GM12891 (cell line): ENCODE measurements at regions not wholly inside any gene's neighbourhood (a gene's known extent, or its start where the extent isn't known, plus 50 kb on each side); places are given as distances from the start of the nearest gene placed in this dataset.
A peak's percentile ranks its signal among the peaks of the same experiment; 100 is the strongest.

Source experiments
- DNase-seq: peaks from one replicate; pipeline ENCODE4 v3.0.0; 2011; ENCODE audit warnings: low spot score; ENCODE audit not compliant: insufficient read length
- FAIRE-seq: peaks from 2 replicates; lab custom pipeline; 2011; peaks lifted over from hg19 to GRCh38; lab: Jason Lieb, UNC
- PAX5 ChIP-seq: IDR thresholded peaks from 2 replicates; pipeline ENCODE4 v1.6.1; 2011; ENCODE audit warnings: low read length, moderate library complexity, mild to moderate bottlenecking; ENCODE audit not compliant: insufficient read depth, severe bottlenecking
- POLR2A ChIP-seq: IDR thresholded peaks from 2 replicates; pipeline ENCODE4 v1.6.1; 2011; ENCODE audit warnings: low read depth, low read length, control low read depth
- POLR2AphosphoS5 ChIP-seq: IDR thresholded peaks from 2 replicates; pipeline ENCODE4 v1.6.1; 2011; ENCODE audit warnings: low read depth, low read length, control low read depth
- POU2F2 ChIP-seq: IDR thresholded peaks from 2 replicates; pipeline ENCODE4 v1.6.1; 2011; ENCODE audit warnings: low read depth, mild to moderate bottlenecking, control low read depth, low read length, moderate library complexity
- SPI1 ChIP-seq: IDR thresholded peaks from 2 replicates; pipeline ENCODE4 v1.6.1; 2011; ENCODE audit warnings: low read depth, low read length, control low read depth
- TAF1 ChIP-seq: IDR thresholded peaks from 2 replicates; pipeline ENCODE4 v1.6.1; 2011; ENCODE audit warnings: low read depth, low read length, control low read depth

DNA sequence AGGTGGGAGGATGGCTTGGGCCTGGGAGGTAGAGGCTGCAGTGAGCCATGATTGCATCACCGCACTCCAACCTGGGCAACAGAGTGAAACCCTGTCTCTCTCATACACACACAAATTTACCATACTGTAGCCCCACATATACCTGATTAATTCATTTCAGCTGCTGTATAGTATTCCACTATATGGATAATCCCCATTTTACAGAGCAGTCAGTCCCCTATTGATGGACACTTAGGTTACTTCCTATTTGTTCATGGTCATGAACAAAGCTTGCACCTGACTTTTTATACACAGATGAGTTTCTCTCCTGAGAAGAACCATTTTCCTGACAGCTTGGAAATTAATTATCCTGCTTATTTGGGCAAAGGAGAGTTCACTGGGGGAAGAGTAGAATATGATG, 59.2 kb downstream of the EMX2 start:
- DNase-seq (no peak), FAIRE-seq (no peak)
- TF ChIP-seq PAX5 (no peak), SPI1 (no peak), TAF1 (no peak), POU2F2 (no peak), POLR2A (no peak), POLR2AphosphoS5 (no peak)

DNA sequence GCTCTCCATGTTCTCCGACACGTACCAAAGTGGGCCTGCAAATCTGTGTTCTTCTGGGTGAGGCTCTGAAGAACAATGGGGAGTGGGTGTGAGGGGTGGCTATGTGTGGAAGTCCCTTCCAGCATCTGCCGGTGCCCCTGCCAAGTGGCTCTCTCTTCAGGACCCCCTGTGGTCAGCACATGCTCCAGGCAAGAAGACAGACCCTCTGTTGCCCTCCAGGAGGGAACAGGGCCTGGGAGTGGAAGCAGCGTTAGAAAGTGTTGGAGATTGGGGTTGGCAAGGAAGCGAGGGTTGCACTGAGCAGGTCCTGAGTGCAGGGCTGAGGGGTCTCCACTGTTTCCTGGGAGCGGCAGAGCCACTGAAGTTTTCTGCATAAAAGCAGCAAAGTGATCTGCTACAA, 60.5 kb downstream of the EMX2 start:
- FAIRE-seq (no peak), DNase-seq (no peak)
- TF ChIP-seq POLR2A (no peak), TAF1 (no peak)

DNA sequence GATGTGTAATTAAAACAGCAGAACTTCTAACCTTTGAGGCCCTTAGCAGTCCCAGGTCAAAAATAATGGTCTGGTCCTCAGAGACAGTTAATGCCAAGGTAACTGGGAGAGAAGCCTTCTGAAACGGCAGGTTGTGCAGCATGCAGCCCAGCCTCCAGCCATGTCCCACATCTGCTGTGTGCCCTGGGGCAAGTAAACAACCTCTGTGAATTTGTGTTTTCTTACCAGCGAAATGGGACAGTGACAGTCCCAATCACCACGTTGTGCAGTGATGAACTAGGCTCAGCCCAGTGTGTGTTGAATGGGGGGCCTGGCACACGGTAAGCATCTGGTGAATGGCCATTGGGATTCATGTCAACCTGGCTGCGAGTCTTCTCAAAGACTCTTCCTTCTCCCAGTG, 61.2 kb downstream of the EMX2 start:
- no peak for TF ChIP-seq SPI1
- TF ChIP-seq POU2F2, result no peak
- no peak for TF ChIP-seq PAX5
- TF ChIP-seq POLR2AphosphoS5, result no peak
- TF ChIP-seq POLR2A, result no peak
- TF ChIP-seq TAF1, result no peak
- DNase-seq, result no peak
- FAIRE-seq, result no peak

DNA sequence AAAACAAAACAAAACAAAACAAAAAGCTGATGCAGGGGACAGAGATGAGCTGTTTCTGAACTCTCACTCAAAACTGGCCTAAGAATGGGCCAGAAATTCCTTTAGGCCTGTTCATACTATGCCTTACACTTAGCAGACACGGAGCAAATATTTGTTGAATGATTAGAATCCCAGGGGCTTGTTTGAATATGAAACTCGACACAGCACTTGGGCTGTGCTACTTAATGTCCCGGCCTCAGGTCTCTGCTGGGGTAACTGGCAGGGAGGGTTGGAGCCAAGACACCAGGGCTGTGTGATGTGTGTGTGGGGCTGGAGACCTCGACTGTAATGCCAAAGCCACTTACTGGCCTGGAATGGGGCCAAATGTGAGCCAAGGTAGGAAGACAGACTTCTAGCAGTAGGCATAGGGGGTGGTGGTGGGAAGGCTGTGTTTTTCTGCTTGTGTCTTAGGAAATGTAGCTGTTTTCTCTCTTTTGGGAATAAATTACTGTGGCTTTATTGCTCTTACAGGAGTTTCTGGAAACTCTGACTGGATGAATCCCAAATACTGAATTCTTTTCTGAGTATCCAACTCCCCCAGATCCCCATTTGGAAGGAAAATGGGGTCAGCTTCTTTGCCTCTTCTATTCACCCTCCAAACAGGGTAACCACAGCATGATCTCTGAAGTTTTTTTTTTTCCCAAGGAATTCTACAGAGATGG, 66.7 kb downstream of the EMX2 start:
- FAIRE-seq (no peak), DNase-seq (no peak)
- TF ChIP-seq TAF1 (no peak), PAX5 (no peak), POLR2A (no peak), POLR2AphosphoS5 (no peak), POU2F2 (no peak), SPI1 (no peak)

DNA sequence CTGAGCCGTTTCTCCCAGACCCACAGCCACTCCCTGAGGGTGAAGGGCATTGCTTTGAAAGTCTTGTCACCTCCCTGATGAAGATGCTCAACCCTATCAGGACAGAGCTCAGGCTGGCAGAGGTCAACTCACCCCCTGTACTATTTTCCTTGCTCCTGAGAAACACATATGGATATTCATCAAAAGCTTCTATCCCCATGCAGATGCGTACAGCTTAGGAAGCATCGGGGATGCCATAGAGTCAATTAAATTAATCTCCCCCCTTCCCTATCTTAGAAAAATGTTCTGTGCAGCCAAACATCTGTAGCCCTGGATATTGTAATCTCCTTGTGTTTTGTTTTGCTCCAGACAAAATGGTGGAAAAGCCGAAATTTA, 67.2 kb downstream of the EMX2 start:
- DNase-seq (no peak), FAIRE-seq (no peak)
- TF ChIP-seq POU2F2 (no peak), SPI1 (no peak), PAX5 (no peak), POLR2A (no peak)

DNA sequence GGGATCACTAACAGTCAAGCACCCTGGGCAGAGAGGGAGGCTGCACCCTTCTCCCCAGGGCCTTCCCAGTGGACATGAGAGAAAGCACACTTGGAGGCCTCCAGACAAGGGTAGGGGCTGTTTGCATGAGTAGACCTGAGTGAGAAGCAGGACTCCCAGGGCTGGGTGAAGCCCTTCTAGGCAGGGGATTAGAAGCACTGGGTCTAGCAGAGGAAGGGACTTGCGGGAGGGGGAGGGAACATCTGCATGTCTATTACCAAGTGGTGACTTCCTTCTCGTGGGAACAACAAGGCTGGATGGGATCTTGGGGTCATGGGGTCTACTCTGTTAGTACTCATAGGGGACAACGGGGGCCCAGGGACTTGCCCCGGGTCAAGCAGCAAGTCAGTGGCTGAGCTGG, 67.8 kb downstream of the EMX2 start:
- no peak for TF ChIP-seq PAX5
- TF ChIP-seq POU2F2, result no peak
- TF ChIP-seq POLR2AphosphoS5, result no peak
- TF ChIP-seq SPI1, result no peak
- no peak for TF ChIP-seq POLR2A
- TF ChIP-seq TAF1, result no peak

DNA sequence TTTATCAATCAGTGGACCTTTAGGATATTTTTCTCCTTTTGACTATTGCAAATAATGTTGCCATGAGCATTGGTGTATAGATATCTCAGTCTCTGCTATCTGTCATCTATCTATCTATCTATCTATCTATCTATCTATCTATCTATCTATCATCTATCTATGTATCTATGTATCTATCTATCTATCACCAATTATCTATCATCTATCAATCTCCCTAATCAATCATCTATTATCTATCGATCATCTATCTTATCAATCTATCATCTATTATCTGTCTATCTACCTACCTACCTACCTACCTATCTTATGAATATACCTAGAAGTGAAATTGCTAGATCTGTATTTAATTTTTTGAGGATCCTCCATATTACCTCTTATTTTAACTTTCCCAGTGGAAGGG, 69.6 kb downstream of the EMX2 start:
- no peak for TF ChIP-seq SPI1
- no peak for TF ChIP-seq POU2F2
- no peak for TF ChIP-seq POLR2AphosphoS5
- no peak for TF ChIP-seq PAX5
- no peak for DNase-seq
- no peak for FAIRE-seq

More for the DNA sequence above, 67.8 kb downstream of the EMX2 start:
- FAIRE-seq, result no peak
- no peak for DNase-seq

DNA sequence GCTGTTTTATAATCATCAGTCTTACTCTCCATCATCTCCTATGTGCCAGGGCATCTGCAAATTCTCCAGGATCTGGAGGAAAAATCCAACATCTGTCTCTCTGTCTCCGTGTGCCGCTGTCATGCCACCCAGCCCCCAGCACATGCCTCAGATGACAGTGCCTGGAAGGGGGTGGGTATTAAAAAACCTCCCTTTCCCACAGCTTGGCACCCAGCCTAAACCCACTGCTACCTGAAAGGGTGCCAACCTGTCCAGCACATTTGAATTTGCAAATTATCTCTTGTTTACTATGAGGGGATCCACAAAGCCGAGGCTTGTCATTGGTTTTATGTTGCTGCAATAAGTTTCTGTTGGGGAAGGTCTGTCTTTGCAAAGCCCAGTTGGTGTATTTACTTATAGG, 73.1 kb downstream of the EMX2 start:
- no peak for TF ChIP-seq TAF1
- TF ChIP-seq POLR2A, result no peak
- TF ChIP-seq POU2F2, result no peak
- no peak for TF ChIP-seq PAX5
- TF ChIP-seq POLR2AphosphoS5, result no peak
- TF ChIP-seq SPI1, result no peak
- DNase-seq (no peak), FAIRE-seq (no peak)

DNA sequence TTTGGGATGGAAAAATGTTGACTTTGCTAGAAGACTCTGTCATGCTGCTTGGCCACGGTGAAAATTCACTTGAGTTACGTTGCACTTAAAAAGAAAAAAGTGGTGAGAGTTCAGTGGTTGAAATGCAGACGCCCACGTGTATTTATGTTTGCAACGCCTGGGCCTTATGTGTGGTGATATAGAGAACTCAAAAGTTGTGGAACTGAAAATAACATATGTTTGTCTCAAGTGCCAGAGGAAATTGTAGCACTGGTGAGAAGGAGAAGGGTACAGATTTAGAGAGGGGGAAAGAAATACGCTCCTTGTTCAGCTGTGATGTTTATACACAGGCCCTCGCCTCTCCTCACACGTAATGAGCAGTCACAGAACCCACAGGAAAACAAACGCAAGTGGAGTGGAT, 73.6 kb downstream of the EMX2 start:
- no peak for FAIRE-seq
- TF ChIP-seq SPI1 (peak; percentile 61), POU2F2 (no peak), TAF1 (no peak)
- DNase-seq, result peak; percentile 14

DNA sequence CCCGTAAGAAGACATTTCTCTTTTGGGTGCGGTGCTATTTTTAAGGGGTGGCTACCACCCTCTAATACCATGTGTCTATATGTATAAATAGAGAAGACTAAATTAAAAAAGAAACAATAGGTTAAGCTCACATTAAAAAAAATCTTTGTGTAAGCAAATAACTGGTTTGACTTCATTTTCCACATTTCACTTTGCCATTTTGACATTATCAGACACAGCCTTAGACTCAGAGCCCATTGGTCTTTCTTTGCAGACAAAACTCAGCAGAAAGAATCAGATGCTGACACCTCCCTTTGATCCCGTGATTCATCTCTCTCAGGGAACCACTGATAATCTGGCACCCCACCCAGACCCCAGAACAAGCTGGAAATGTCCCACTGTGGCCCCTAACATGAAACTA, 74.5 kb downstream of the EMX2 start:
- no peak for DNase-seq
- TF ChIP-seq POU2F2 (no peak), POLR2AphosphoS5 (no peak), SPI1 (no peak), POLR2A (no peak), TAF1 (no peak), PAX5 (no peak)
- no peak for FAIRE-seq

DNA sequence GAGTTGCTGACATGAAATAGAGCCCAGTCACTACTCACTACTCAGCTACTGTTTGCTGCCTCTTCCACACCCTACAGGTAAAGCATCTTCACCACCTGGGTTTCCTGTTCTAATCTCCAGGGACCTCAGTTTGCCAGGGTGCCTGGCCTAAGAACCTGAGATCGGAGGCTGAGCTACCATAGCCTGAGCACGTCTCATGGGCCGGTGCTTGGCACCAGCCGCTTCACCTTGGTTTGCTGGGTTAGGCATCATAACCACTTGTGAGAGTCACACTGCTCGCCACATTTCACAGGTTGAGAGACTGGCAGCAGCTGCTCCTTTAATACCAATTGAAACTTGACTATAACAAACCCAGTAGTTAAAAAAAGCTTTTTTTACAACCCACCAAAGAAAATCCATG, 75.1 kb downstream of the EMX2 start:
- DNase-seq (no peak), FAIRE-seq (no peak)
- TF ChIP-seq POLR2AphosphoS5 (no peak), POLR2A (no peak)

DNA sequence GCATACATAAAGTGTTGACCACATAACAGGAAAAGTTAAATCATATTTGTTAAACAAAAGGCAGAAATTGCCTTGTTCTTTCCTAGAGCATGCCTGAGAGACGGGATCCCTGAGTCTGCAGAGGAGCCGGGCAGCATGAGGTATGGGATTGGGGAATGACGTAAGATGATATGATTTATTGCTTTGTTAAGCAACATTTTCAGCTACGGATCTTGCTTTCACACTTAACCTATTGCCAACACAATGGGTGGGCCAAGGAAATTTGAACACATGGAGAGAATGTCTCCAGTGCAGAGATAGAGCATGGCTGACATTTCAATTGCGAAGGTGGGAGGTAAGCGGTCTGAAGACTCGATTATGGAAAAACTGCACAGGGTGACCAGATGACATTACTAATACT, 76.7 kb downstream of the EMX2 start:
- no peak for FAIRE-seq
- DNase-seq, result no peak
- TF ChIP-seq PAX5 (no peak), POLR2A (no peak), TAF1 (no peak), POU2F2 (no peak), SPI1 (no peak), POLR2AphosphoS5 (no peak)
